Activated T-cell treated with anti-CD3 and anti-CD28 coated beads, Interleukin-2, amount 50 U/mL, for 24 hours (primary cell): ENCODE measurements at regions not wholly inside any gene's neighbourhood (a gene's known extent, or its start where the extent isn't known, plus 50 kb on each side); places are given as distances from the start of the nearest gene placed in this dataset.
"Not testable (repeated sequence)": the region's sequence is repeated elsewhere in the genome, so short reads cannot be mapped to it uniquely, and the experiment has no call there.

ENCODE experiments used
- DNase-seq: peaks from one replicate; pipeline ENCODE4 v3.0.0-alpha.2; 2020
- H3K27ac Mint-ChIP-seq: 2 replicates; pipeline ENCODE4 v1.8.0; 2020; ENCODE audit warnings: mild to moderate bottlenecking, mixed read lengths
- H3K27me3 Mint-ChIP-seq: 2 replicates; pipeline ENCODE4 v1.8.0; 2020; ENCODE audit warnings: mixed read lengths
- H3K36me3 Mint-ChIP-seq: 2 replicates; pipeline ENCODE4 v1.8.0; 2020; ENCODE audit warnings: low read depth, mixed read lengths
- H3K4me1 Mint-ChIP-seq: 2 replicates; pipeline ENCODE4 v1.8.0; 2020; ENCODE audit warnings: low read depth, mixed read lengths
- H3K4me3 Mint-ChIP-seq: 2 replicates; pipeline ENCODE4 v1.8.0; 2020; ENCODE audit warnings: mild to moderate bottlenecking, moderate library complexity, mixed read lengths
- H3K9me3 Mint-ChIP-seq: 2 replicates; pipeline ENCODE4 v1.8.0; 2020; ENCODE audit warnings: mixed read lengths

DNA sequence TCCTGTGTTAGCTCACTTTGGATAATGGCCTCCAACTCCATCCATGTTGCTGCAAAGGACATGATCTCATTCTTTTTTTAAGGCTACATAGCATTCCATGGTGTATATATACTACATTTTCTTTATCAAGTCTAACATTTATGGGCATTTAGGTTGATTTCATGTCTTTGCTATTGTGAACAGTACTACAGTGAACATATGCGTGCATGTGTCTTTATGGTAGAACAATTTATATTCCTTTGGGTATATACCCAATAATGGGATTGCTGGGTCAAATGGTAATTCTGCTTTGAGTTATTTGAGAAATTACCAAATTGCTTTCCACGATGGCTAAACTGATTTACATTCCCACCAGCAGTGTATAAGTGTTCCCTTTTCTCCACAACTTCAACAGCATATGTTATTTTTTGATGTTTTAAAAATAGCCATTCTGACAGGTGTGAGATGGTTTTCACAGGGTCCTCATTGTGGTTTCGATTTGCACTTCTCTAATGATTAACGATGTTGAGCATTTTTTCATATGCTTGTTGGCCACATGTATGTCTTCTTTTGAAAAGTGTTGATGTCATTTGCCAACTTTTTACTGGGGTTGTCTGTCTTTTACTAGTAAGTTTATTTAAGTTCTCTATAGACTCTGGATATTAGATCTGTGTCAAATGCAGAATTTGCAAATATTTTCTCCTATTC lies 133.4 kb downstream of the MC4R start:
- DNase-seq, H3K36me3 Mint-ChIP-seq, H3K27ac Mint-ChIP-seq, H3K4me1 Mint-ChIP-seq, H3K27me3 Mint-ChIP-seq, H3K9me3 Mint-ChIP-seq, H3K4me3 Mint-ChIP-seq: not testable (repeated sequence)

GRCh38 chr18:60235164-60235563 lies 137.4 kb downstream of the MC4R start:
- Mint-ChIP-seq H3K27me3 (no peaks in the 10 kb centered on the region), H3K4me1 (no peaks in the 10 kb centered on the region), H3K4me3 (no peak overlapping the region), H3K9me3 (no peaks in the 10 kb centered on the region), H3K27ac (no peak overlapping the region), H3K36me3 (no peaks in the 10 kb centered on the region)
- no peak for DNase-seq

GRCh38 chr18:60232541-60232940 lies 140.0 kb downstream of the MC4R start:
- Mint-ChIP-seq H3K4me3 (no peak overlapping the region), H3K27me3 (no peaks in the 10 kb centered on the region), H3K36me3 (no peaks in the 10 kb centered on the region), H3K9me3 (no peaks in the 10 kb centered on the region), H3K4me1 (no peaks in the 10 kb centered on the region), H3K27ac (no peak overlapping the region)
- no peak for DNase-seq

- Mint-ChIP-seq H3K36me3 (no peaks in the 10 kb centered on the region), H3K9me3 (peaks cover 11% of the 10 kb centered on the region), H3K27me3 (no peaks in the 10 kb centered on the region), H3K4me3 (no peak overlapping the region), H3K27ac (no peak overlapping the region), H3K4me1 (no peaks in the 10 kb centered on the region)
- no peak for DNase-seq
These were observed 143.7 kb downstream of the MC4R start for GRCh38 chr18:60228609-60229595.

DNA sequence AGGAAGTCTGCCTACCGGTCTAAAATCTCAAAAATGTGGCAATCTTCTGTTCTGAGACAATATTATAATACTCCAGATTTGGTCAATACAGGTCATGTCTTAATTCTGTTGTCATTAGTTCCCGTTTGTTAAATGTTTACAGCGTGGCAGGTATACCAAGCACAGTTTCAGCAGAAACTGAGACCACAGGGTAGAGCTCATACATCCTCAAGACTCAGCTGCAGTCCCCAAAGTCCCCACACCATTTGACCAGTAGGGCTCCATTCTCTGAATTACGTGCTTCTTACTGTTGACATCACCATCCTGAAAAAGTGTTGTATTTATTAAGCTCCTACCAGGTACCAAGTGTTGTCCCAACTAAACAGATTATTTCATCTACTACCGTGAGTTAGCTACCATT lies 157.1 kb downstream of the MC4R start:
- Mint-ChIP-seq H3K9me3 (peaks cover 3% of the 10 kb centered on the region), H3K4me1 (no peaks in the 10 kb centered on the region), H3K4me3 (no peak overlapping the region), H3K27ac (no peak overlapping the region), H3K36me3 (no peaks in the 10 kb centered on the region), H3K27me3 (no peaks in the 10 kb centered on the region)
- DNase-seq, result no peak

- Mint-ChIP-seq H3K9me3 (no peaks in the 10 kb centered on the region), H3K27me3 (no peaks in the 10 kb centered on the region), H3K4me1 (no peaks in the 10 kb centered on the region), H3K27ac (no peak overlapping the region), H3K36me3 (no peaks in the 10 kb centered on the region), H3K4me3 (no peak overlapping the region)
- no peak for DNase-seq
These were observed 163.5 kb downstream of the MC4R start for GRCh38 chr18:60209042-60209441.

- Mint-ChIP-seq H3K36me3 (no peaks in the 10 kb centered on the region), H3K4me3 (no peak overlapping the region), H3K4me1 (no peaks in the 10 kb centered on the region), H3K27ac (no peak overlapping the region), H3K9me3 (no peaks in the 10 kb centered on the region), H3K27me3 (no peaks in the 10 kb centered on the region)
- DNase-seq, result no peak
These were observed 169.9 kb downstream of the MC4R start for GRCh38 chr18:60202708-60203107.

DNA sequence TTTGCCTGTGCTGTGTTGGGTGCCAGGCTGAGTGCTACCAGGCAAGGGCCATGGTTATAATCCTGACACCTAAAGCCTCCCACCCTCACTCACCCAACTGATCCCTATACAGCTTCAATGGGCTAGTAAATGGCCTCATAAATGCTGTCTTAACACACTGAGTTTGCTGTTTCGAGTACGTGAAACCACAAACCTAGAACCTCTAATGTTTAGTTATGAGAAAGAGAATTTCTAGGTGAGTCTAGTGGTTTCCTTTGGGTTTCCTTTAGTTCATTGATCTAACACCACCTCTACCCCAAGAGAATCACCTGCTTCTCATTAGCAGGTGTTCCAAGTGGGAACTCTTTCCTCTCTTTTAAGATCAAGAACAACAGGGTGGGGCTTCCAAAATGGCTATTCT lies 172.0 kb downstream of the MC4R start:
- H3K4me1 Mint-ChIP-seq, result no peaks in the 10 kb centered on the region
- no peak for DNase-seq
- no peaks in the 10 kb centered on the region for H3K27me3 Mint-ChIP-seq
- H3K36me3 Mint-ChIP-seq, result no peaks in the 10 kb centered on the region
- no peaks in the 10 kb centered on the region for H3K9me3 Mint-ChIP-seq
- no peak overlapping the region for H3K27ac Mint-ChIP-seq
- no peak overlapping the region for H3K4me3 Mint-ChIP-seq

GRCh38 chr18:60199505-60199904 lies 173.1 kb downstream of the MC4R start:
- Mint-ChIP-seq H3K4me1 (no peaks in the 10 kb centered on the region), H3K36me3 (no peaks in the 10 kb centered on the region), H3K9me3 (no peaks in the 10 kb centered on the region), H3K27me3 (no peaks in the 10 kb centered on the region), H3K27ac (no peak overlapping the region), H3K4me3 (no peak overlapping the region)
- no peak for DNase-seq

GRCh38 chr18:60197671-60198462 lies 174.7 kb downstream of the MC4R start:
- H3K27me3 Mint-ChIP-seq, result no peaks in the 10 kb centered on the region
- H3K4me1 Mint-ChIP-seq, result no peaks in the 10 kb centered on the region
- no peak overlapping the region for H3K4me3 Mint-ChIP-seq
- H3K9me3 Mint-ChIP-seq, result no peaks in the 10 kb centered on the region
- no peak overlapping the region for H3K27ac Mint-ChIP-seq
- no peak for DNase-seq
- H3K36me3 Mint-ChIP-seq, result no peaks in the 10 kb centered on the region

DNA sequence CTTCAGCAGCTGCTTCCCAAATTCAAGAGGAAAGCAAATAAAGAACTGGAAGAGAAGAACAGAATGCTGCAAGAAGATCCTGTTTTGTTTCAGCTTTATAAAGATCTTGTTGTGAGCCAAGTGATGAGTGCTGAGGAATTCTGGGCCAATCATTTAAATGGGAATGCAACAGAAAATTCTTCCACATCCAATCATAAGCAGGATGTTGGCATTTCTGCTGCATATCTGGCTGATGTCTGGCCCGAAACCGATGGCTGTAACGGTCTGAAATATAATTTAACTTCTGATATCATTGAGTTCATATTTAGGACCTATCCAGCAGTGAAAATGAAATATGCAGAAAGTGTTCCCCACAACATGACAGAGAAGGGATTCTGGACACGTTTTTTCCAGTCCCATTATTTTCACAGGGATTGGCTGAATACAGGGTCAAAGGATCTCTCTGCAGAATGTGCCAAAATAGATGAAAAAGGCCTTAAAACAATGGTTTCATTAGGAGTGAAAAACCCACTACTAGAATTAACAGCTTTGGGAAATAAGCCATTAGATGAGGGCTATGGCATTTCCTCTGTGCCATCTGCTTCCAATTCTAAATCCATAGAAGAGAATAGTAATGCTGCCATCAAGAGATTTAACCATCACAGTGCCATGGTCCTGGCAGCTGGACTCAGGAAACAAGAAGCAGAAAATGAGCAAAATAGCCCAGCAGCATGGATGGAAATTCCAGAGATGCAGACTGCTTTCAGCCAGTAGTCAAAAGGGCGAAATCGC lies 175.6 kb downstream of the MC4R start:
- Mint-ChIP-seq H3K4me1 (no peaks in the 10 kb centered on the region), H3K36me3 (no peaks in the 10 kb centered on the region), H3K4me3 (no peak overlapping the region), H3K9me3 (no peaks in the 10 kb centered on the region), H3K27ac (no peak overlapping the region), H3K27me3 (no peaks in the 10 kb centered on the region)
- no peak for DNase-seq

GRCh38 chr18:60193780-60194179 lies 178.8 kb downstream of the MC4R start:
- Mint-ChIP-seq H3K4me1 (no peaks in the 10 kb centered on the region), H3K27ac (no peak overlapping the region), H3K9me3 (no peaks in the 10 kb centered on the region), H3K36me3 (no peaks in the 10 kb centered on the region), H3K27me3 (no peaks in the 10 kb centered on the region), H3K4me3 (no peak overlapping the region)
- DNase-seq, result no peak

GRCh38 chr18:60191926-60192325 lies 180.6 kb downstream of the MC4R start:
- H3K9me3 Mint-ChIP-seq, result no peaks in the 10 kb centered on the region
- no peak for DNase-seq
- H3K4me1 Mint-ChIP-seq, result no peaks in the 10 kb centered on the region
- H3K36me3 Mint-ChIP-seq, result no peaks in the 10 kb centered on the region
- H3K27ac Mint-ChIP-seq, result no peak overlapping the region
- no peaks in the 10 kb centered on the region for H3K27me3 Mint-ChIP-seq
- H3K4me3 Mint-ChIP-seq, result no peak overlapping the region

GRCh38 chr18:60189856-60190255 lies 182.7 kb downstream of the MC4R start:
- Mint-ChIP-seq H3K4me3 (no peak overlapping the region), H3K27ac (no peak overlapping the region), H3K27me3 (no peaks in the 10 kb centered on the region), H3K36me3 (no peaks in the 10 kb centered on the region), H3K9me3 (no peaks in the 10 kb centered on the region), H3K4me1 (no peaks in the 10 kb centered on the region)
- DNase-seq, result no peak
